NCI-H1417 (cell line): ENCODE measurements at regions not wholly inside any gene's neighbourhood (a gene's known extent, or its start where the extent isn't known, plus 50 kb on each side); places are given as distances from the start of the nearest gene placed in this dataset.
"Not testable (repeated sequence)": the region's sequence is repeated elsewhere in the genome, so short reads cannot be mapped to it uniquely, and the experiment has no call there.

Experiments
- DNase-seq, 3 experiments: peaks; one replicate each; lab custom pipeline; 2025; lab: John Stamatoyannopoulos, UW

DNA sequence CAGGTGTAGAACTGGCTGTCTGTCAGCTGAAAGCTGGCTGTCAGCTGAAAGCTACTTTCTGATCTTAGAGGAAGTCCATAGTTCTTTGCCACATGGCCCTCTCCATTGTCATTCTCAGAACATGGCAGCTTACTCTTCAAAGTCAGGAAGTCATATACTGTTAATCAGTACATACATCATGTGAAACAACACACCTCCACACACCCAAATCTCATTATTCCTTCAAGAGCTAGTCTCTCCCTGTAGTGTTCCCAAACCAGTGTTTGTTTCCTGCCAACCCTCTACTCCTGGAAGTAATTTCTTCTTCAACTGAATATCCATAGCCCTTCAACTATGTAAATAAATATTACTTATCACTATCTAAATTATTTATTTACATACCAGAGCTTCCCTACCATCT lies 58.9 kb downstream of the OR5AK2 start:
- DNase-seq = no peak

DNA sequence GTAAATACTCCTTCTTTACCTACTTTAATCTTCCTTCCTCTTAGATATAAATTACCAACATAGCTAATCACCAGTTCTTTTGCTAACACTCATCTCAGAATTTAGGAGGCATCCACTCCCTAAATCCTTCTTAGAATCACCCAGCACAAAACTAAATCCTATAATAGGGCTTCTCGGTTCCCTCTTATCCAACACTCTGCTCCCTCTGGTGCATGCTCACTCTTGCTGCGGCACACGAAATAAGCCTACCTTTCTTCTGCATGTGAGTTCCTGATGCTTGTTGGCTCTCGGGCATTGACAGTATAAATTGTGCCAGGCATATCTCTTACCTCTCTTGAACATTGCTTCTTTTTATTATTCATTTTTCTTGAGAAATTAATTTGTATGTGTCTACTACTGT lies 61.0 kb downstream of the OR5AK2 start:
- no peak for DNase-seq

DNA sequence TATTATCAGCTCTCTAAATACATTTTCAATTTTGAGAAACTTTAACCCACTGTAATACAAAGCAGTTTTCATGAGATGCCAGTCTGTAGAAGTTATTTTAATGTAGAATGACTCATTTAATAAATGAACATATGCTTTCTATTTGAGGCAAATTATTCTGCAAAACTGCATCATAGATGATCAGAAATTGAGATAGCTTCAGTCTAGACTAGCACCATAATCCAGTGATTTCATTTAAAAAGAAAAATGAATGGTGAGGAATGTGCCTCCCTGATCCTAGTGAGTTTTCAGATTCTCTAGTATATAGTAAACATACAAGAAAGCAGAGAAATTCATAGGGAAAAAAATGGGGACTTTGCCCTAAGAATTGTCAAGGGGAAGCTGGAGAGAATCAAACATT lies 66.1 kb downstream of the OR5AK2 start:
- no peak for DNase-seq

DNA sequence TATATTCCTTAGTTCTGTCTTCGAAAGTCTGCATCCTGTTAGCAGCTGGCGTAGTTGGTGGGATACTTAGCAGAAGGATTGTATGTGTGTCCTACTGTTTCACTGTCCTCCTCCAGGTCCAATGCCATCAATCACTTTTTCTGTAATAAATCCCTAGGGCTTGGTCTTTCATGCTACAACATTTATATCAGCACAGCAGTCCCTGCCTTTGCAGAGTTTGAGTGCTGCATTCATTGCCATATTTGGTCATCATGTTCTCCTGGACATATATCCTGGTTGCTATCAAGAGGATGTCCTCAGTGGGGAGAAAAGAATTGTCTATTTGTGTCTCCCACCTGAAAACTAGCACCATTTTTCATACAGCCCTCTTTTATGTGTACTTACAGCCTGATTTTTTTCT lies 67.0 kb downstream of the OR5AK2 start:
- DNase-seq = peak in 1 of 3 experiments; percentile 12

DNA sequence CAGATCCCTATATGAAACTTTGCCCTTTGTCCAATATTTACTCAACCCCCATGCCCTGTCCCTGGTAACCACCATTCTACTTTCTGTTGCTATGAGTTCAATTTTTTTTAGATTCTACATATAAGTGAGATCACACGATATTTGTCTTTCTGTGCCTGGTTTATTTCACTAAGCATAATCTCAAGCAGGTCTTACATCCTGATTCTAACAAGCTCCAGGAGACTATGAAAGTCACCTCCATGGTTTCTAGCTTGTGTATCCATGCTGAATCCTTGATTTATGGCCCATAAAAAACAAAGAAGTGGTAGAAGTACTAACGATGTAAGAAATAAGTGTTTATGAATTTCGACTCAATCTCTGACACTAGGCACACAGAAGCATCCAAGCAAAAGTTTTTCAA lies 68.0 kb downstream of the OR5AK2 start:
- no peak for DNase-seq

DNA sequence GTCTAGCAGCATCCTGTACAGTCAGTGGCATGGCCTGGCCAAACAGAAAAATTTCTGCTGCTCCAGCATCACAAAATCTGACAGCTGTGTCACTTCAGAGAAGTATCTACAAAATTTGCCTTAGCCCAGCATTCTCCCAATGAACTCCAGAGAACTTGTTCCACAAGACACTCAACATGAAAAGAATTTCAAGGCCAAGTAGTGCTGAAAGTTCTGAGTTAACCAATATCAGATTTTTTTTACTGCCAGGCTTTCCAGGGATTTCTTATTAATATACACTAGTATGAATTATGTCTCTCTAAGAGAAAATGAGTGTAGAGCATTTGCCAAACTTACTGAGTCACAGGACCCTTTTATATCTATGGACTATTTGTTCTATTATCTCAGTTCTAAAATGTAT lies 68.8 kb downstream of the OR5AK2 start:
- DNase-seq = no peak

DNA sequence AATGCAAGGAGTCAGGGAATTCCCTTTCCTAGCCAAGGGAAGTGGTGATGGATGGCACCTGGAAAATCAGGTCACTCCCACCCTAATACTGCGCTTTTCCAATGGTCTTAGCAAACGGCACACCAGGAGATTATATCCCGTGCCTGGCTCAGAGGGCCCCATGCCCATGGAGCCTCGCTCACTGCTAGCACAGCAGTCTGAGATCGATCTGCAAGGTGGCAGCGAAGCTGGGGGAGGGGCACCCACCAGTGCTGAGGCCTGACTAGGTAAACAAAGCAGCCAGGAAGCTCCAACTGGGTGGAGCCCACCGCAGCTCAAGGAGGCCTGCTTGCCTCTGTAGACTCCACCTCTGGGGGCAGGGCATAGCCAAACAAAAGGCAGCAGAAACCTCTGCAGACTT lies 74.2 kb downstream of the OR5AK2 start:
- DNase-seq = not testable (repeated sequence)

DNA sequence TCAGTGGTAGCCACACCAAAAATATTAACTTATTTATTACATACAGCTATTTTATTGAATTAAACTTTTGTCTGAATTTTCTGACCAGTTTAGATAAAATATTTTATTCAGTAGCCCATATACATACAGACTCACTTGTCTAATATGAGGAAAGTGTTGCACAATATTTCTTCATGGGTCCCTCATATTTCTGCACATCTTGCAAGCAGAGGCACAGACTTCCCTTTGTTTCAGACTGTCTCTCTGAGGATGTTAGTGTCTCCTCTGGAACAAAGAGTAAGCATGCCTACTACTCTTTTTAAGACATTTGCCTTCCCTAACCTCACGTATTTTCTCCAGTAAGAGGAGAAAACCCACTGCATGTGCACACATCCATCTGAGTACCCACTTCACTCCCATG lies 81.2 kb downstream of the OR5AK2 start:
- DNase-seq = no peak

DNA sequence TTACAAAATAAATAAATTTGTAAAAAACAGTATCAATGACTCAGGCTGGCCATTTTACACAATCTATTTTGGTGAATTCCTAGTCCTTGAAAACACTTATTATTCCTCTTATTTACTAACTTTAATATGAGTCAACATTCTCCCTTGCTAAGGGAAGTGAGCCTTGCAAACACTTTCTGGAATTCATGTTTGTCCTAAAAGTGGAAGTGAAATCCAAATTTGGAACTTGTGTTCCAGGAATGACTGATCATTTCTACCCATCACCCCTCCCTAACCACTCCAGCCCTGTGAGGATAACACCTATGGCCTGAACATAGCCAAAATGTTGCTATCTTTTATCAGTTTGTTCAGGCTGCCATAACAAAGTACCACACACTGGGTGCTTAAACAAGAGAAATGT lies 83.1 kb downstream of the OR5AK2 start:
- DNase-seq = no peak

DNA sequence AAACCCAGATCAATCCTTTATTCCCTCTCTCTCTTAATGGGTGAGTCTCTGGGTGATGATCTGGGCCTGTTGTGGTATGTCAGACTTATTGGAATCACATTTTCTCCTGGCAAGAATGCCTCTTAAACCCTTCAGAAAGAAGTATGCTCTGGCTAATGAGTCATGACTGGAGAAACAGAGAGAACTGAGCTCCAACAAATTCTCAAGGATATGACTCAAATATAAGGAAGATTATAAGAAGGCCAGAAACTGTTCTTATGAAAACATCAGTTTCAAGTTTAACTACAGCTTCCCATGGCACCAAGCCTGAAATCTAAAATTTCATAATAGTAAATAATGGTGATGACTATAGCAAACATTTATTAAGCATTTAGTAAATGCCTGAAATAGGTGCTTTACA lies 83.9 kb downstream of the OR5AK2 start:
- DNase-seq = no peak

DNA sequence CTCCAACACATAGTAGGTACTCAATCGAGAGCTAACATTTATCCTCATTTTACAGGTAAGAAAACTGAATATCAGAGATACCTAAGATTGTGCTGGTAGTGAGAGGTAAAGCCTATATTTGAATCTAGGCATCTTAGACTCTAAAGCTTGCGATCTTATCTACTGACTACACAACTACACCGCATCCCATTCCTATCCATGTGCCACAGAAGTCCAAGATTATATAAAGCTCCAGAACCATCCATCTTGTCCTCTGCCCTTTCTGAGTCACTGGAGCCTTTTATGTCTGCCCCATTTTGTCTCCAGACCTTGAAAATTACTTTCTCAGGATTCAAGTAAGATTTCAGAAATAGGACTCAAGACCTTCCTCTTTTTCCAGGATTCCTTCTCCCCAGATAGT lies 84.4 kb downstream of the OR5AK2 start:
- DNase-seq = no peak

DNA sequence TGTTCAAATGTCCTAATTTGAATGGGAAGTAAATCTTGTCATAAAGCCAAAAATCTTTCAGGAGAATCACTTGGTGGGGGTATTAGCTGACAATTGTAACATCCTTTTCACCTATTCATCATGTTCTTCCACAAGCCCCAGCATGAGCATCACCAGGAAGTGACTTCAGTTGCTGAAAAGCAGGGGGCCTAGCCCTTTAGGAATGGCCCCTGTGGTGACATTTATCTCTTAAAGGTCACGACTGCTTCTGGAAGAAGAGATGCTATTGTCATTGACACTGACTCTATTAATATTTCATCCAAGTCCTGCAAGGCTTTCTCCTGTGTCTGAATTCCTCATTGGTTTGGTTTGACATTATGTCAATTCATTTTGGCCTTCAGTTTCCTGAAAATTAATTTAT lies 92.6 kb downstream of the OR5AK2 start:
- DNase-seq = no peak

DNA sequence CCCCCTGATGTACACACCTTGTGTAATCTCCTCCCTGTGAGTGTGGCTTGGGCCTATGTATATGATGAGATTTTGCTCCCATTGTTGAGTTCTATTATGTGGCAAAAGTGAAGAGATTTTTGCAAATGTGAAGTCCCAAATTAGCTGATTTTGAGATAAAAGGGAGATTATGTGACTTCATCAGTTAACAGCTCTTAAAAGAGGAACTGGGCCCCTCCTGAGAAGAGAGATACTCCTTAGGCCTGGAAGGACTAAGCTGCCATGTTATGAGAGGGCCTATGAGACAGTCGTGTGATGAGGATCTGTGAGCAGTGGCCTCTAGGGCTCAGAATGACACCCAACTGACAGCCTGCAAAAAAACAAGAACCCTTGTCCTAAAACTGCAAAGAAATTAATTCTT lies 93.4 kb downstream of the OR5AK2 start:
- DNase-seq = no peak

DNA sequence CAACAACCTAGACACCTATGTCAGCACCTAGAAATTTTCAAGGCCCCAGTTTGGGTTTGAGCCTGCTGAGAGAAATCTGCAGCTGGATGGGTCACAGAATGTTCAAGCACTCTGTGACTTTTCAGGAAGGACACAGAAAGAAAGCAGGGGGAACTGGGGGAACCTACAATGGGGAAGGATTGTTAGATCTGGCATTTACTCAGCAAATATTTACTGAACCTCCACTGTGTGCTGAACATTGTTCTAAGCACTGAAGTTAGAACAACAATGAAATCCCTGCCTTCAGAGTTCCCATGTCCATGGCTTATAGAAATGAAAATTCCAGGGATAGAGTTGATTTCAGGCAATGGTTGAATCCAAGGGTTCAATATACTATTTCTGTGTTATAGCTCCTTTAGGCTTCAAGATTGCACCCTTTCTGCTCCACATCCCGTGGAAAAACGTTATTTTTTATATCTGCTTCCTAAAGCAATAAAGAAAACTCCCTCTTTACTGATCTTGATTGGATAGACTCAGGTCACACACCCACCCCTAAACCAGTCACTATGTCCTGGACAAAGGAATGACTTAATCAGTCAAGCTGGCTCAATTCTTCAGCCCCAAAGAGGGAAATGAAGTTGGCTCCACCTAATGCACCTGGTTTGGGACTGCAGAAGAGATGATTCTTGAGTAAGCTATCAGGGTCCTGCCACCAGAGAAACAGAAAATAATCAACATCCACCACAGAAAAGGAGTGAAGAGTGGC lies 95.1 kb downstream of the OR5AK2 start:
- no peak for DNase-seq

DNA sequence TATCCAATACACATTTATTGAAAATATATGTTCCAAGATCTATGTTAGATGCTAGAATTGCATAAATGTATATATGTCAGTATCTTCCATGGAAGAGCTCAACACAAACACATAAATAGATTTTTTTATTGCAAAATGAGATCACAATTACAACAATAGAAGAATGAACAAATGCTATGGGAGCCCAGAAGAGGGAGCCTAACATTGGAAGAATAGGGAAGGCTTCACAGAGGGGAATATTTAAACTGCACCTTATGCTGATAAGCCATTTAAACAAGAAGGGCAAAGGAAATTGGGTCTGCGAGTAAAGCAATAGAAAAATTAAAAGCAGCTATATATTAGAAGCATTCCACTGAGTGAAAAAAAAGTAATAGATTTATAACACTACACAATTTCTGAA lies 96.1 kb upstream of the LRRC55 start:
- no peak for DNase-seq

DNA sequence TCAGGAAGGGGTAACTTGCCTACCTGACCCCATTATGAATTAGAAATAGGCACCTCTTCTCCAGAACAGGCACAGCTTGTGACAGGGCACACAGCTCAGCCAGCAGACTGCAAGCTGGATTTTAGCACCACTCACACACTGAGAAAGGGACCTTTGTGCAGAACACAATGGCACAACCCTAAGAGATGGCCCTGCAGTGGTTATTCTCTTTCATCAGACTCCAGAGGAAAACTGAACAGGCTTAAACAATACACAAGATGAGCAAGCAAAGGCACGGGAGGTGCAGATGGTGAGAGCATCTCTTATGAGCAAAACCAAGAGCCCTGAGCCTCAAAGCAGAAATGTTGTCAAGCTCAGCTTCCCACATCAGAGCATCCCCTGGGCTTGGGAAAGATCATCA lies 93.8 kb upstream of the LRRC55 start:
- no peak for DNase-seq

DNA sequence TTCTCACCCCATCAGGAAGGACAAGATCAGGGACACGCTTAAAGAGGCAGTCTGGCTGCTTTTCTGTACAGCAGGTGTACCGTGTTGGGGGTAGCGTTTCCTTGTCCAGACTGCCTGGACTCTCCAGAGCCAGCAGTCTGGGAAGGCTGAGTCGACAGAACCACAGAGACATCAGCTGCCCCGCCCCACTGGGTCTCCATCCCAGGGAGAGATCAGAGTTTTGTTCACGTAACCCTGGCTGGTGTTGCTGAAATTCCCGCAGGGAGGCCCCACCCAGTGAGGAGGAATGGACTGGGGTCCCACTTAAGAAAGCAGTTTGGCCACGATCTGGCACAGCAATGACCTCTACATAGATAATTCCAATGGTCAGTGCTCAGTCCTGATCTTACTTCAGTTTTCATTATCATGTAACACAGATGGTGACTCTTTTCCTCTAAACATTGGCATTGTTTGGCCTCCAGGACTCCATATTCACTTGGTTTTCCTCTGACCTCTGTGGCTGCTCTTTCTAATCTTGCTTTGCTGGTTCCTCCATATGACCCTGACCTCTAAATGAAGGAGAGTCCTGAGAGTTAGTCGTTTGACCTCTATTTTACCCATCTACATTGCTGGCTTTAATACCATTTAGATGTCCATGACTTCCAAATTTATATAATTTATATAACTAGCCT lies 89.6 kb upstream of the LRRC55 start:
- no peak for DNase-seq

DNA sequence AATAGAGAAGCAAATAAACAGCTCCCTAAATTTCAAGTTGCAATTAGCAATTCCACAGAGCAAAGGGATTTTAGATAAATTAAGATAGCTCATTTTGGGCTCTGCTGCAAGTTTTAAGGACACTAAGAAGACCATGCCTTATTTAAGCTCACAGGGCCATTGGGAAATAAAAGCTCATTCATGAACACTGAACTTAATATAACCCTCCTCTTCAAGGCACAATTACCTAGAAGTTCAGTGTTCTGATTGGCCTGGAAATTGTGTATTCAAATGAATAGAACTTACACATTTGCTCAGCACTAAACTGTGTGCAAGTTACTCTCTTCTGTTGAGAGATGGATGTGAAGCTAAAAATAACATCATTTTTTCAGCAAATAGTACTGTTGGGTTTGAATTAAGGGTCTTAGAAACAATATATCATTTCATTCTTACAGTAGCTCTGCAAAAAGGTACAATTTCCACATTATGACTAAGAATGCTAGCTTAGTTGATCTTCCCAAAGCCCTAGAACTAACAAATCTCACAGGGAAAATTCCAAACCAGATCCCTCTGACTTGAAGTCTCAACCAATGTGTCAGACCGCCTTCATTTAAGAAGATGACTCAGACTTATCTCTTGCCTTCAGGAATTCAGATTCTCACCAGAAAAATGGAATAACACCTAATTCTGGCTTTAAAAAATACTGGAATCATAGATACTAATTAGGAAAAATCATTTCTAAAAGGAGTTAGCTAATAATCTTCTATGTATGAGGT lies 87.4 kb upstream of the LRRC55 start:
- DNase-seq = no peak

DNA sequence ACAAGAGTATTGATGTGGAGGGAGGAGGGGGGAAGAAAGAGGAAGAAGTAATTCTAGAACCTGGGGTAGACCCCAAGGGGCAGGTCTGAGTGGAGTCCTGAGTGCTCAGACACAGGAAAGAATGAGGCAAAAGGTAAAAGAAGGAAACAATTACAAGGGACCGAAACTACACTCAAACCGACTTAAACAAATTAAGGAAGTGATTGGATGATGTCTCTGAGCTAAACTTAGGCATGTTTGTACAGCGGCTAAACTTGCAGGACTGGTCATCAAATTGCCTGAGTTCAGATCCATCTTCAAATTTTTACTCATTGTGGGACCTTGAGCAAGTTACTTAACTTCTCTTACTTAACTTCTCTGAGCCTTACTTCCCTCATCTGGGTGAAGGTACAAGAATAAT lies 86.3 kb upstream of the LRRC55 start:
- DNase-seq = no peak

DNA sequence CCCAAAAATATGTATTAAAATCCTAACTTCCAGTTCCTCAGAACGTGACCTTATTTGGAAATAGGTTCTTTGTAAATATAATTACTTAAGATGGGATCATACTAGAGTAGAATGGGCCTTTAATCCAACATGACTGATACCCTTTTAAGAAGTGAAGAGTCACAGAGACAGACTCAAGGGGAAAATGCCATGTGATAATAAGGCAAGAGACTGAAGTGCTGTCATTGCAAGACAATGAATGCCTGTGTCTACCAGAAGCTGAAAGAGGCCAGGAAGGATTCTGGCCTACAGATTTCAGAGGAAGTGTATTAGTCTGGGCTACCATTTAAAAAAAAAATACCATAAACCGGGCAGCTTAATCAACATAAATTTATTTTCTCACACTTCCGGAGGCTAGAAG lies 85.9 kb upstream of the LRRC55 start:
- no peak for DNase-seq

DNA sequence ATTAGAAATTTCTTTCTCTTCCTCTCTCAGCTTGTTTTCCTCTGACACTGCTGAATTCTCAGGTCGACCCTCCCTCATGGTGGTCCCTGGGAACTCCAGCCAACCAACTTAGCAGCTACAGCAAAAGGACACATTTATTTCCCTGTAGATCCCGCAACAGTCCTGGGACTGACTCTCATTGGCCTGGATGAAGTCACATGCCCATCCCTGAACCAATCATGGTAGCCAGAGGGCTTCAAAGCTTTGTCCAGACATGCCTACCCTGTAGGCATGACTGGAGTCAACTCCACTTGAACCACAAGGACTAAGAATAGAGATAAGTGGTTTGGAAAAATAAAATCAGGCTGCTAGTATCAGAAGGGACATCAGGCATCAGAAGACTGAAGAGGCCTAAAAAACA lies 84.6 kb upstream of the LRRC55 start:
- no peak for DNase-seq

DNA sequence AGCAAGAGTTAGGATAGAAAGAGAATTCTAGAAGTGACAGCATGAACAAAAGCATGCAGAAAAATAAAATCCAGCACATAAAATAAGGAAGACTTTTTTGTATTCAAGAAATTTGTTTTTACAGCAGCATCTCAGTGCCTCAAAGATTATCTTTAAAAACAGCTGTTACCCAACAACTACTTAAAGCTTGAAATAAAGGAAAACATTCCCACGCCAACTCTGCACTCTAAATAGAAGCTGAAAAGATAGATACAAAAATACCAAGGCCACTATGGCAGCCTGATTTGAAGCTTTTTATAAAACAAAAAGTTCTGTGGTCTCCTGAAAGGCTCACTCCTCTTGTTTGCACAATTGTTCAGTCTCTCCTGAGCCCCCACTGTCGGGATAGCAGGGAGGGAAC lies 83.6 kb upstream of the LRRC55 start:
- DNase-seq = no peak

DNA sequence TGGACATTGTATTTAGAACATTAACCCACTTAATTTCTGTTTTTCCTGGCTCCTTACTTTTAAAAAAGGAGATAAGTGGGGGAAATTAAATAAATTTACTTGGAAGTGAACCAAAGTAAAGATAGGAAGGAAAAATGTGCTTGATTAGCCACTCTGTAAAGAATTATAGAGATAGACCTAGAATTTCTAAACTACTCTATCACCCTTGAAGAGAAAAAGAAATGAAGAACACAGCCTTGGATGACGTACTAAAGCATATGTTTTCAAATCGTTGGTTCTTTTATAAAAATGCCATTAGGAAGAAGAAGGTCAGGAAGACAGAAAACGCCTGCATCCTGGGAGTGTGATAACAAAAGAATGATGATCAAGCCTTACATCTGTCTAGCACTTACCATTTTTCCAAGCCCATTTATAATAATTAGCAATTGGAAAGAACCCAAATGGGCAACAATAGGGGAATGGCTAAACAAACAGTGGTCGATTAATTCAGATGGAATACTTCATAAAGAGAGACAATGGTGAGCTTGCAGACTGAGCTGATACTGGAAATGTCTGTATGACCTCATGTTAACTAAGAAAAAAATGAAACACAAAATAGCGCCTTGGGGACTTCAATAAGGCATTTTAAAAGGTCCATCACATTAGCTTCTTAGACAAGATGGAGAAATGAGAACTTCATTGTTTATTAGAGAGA lies 81.0 kb upstream of the LRRC55 start:
- DNase-seq = peak in 2 of 3 experiments; percentile 17 to 80
